ENCODE measurements at regions not wholly inside any gene's neighbourhood (a gene's known extent, or its start where the extent isn't known, plus 50 kb on each side); places are given as distances from the start of the nearest gene placed in this dataset.

DNA sequence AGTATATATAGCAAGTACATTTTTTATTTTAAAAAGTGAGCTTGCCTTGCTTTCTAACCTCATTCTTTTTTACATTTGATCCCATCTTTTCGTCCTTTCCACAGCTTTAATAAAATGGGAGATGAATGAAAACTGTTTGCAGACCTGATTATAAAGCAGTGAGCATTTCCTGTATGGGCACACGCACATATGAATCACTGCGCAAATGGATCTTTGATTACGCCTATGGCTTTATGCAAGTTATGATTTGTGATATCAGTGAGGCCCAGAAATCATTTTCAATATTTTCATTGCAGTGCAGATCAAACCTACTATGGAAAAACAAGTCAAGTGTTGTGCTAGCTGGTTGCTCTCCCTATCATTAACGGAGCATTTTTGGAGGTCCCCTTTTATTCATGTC lies 1073.0 kb downstream of the MAT2B start:
- H3K4me2 ChIP-seq (ENCODE audit: low read depth, low read length, poor library complexity, severe bottlenecking): no peak overlapping the region
- no peaks in the 10 kb centered on the region for H3K27me3 ChIP-seq (ENCODE audit: low read length)
- H3K9me3 ChIP-seq (ENCODE audit: insufficient read depth, low read length): no peaks in the 10 kb centered on the region
- H2AFZ ChIP-seq (ENCODE audit: low read depth, low read length, severe bottlenecking): no peak overlapping the region
- H3K79me2 ChIP-seq (ENCODE audit: insufficient read depth, low read length): no peaks in the 10 kb centered on the region
- H3K9ac ChIP-seq (ENCODE audit: low read length): no peak overlapping the region
- no peak overlapping the region for H3K27ac ChIP-seq (ENCODE audit: low read depth, low read length)
- no peaks in the 10 kb centered on the region for H3K36me3 ChIP-seq (ENCODE audit: low read length)
- no peak for TF ChIP-seq EZH2phosphoT487 (conservative IDR thresholded peaks at IDR 0.05; ENCODE audit: low read length)
- TF ChIP-seq, protein P1, sequence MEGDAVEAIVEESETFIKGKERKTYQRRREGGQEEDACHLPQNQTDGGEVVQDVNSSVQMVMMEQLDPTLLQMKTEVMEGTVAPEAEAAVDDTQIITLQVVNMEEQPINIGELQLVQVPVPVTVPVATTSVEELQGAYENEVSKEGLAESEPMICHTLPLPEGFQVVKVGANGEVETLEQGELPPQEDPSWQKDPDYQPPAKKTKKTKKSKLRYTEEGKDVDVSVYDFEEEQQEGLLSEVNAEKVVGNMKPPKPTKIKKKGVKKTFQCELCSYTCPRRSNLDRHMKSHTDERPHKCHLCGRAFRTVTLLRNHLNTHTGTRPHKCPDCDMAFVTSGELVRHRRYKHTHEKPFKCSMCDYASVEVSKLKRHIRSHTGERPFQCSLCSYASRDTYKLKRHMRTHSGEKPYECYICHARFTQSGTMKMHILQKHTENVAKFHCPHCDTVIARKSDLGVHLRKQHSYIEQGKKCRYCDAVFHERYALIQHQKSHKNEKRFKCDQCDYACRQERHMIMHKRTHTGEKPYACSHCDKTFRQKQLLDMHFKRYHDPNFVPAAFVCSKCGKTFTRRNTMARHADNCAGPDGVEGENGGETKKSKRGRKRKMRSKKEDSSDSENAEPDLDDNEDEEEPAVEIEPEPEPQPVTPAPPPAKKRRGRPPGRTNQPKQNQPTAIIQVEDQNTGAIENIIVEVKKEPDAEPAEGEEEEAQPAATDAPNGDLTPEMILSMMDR (IDR thresholded peaks at IDR 0.05; ENCODE audit: insufficient read depth, low read length, poor library complexity, severe bottlenecking): no peak
- no peaks in the 10 kb centered on the region for H3F3A ChIP-seq (ENCODE audit: insufficient read depth)
- no peak overlapping the region for H3K4me3 ChIP-seq (ENCODE audit: insufficient read depth, low read length, poor library complexity, severe bottlenecking)
- no peaks in the 10 kb centered on the region for H3K9me2 ChIP-seq (replicated peaks; ENCODE audit: insufficient read depth, low read length)
- H4K20me1 ChIP-seq (ENCODE audit: low read depth, low read length): no peaks in the 10 kb centered on the region

DNA sequence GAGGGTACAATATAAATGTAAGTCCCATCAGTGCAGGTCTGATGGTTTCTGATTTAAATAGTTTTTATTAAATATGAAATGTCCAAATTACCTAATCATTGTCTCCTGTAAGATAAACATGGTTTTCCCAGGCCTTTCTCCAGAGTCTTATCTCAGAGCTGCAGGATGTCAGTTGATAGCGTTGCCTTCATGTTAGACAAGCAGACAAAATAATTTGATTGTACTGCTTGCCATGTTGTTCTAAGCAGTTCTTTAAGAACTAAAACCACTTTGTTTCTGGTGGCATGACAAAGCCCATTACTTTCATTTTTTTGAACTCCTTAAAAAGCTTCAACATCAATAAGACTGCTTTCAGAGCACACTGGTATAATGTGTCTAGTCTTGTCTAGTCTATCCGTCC lies 1073.5 kb downstream of the MAT2B start:
- H3K27me3 ChIP-seq (ENCODE audit: low read length): no peaks in the 10 kb centered on the region
- TF ChIP-seq EZH2phosphoT487 (conservative IDR thresholded peaks at IDR 0.05; ENCODE audit: low read length): no peak
- TF ChIP-seq, protein P1 (IDR thresholded peaks at IDR 0.05; ENCODE audit: insufficient read depth, low read length, poor library complexity, severe bottlenecking): no peak
- no peak overlapping the region for H3K9ac ChIP-seq (ENCODE audit: low read length)
- no peaks in the 10 kb centered on the region for H4K20me1 ChIP-seq (ENCODE audit: low read depth, low read length)
- no peaks in the 10 kb centered on the region for H3F3A ChIP-seq (ENCODE audit: insufficient read depth)
- no peak overlapping the region for H3K27ac ChIP-seq (ENCODE audit: low read depth, low read length)
- no peak overlapping the region for H3K4me3 ChIP-seq (ENCODE audit: insufficient read depth, low read length, poor library complexity, severe bottlenecking)
- no peaks in the 10 kb centered on the region for H3K9me3 ChIP-seq (ENCODE audit: insufficient read depth, low read length)
- no peak overlapping the region for H3K4me2 ChIP-seq (ENCODE audit: low read depth, low read length, poor library complexity, severe bottlenecking)
- no peaks in the 10 kb centered on the region for H3K36me3 ChIP-seq (ENCODE audit: low read length)
- H3K9me2 ChIP-seq (replicated peaks; ENCODE audit: insufficient read depth, low read length): no peaks in the 10 kb centered on the region
- no peak overlapping the region for H2AFZ ChIP-seq (ENCODE audit: low read depth, low read length, severe bottlenecking)
- H3K79me2 ChIP-seq (ENCODE audit: insufficient read depth, low read length): no peaks in the 10 kb centered on the region

DNA sequence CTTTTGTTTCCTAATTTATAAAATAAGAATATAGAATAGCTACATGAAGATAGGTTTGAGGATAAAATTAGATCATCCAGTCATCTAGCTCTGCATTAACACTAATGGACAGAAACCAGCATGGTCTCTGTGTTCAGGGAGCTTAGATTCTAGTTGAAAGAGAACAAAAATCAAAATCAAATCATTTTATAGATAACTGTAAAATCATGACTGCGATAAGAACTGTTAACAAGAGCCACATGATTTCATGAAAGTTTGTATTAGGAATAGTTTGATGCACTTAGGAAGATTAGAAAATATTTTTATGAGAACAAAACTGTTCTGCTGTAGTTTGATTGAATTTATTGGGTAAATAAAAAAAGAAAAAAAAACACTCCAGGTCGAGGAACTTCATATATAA lies 1074.7 kb downstream of the MAT2B start:
- H3K27ac ChIP-seq (ENCODE audit: low read depth, low read length): no peak overlapping the region
- H2AFZ ChIP-seq (ENCODE audit: low read depth, low read length, severe bottlenecking): no peak overlapping the region
- H3K9me3 ChIP-seq (ENCODE audit: insufficient read depth, low read length): no peaks in the 10 kb centered on the region
- TF ChIP-seq EZH2phosphoT487 (conservative IDR thresholded peaks at IDR 0.05; ENCODE audit: low read length): no peak
- TF ChIP-seq, protein P1 (IDR thresholded peaks at IDR 0.05; ENCODE audit: insufficient read depth, low read length, poor library complexity, severe bottlenecking): no peak
- H3K4me2 ChIP-seq (ENCODE audit: low read depth, low read length, poor library complexity, severe bottlenecking): no peak overlapping the region
- H3K27me3 ChIP-seq (ENCODE audit: low read length): no peaks in the 10 kb centered on the region
- no peaks in the 10 kb centered on the region for H3K36me3 ChIP-seq (ENCODE audit: low read length)
- no peaks in the 10 kb centered on the region for H4K20me1 ChIP-seq (ENCODE audit: low read depth, low read length)
- H3K79me2 ChIP-seq (ENCODE audit: insufficient read depth, low read length): no peaks in the 10 kb centered on the region
- no peak overlapping the region for H3K4me3 ChIP-seq (ENCODE audit: insufficient read depth, low read length, poor library complexity, severe bottlenecking)
- H3K9me2 ChIP-seq (replicated peaks; ENCODE audit: insufficient read depth, low read length): no peaks in the 10 kb centered on the region
- no peak overlapping the region for H3K9ac ChIP-seq (ENCODE audit: low read length)
- H3F3A ChIP-seq (ENCODE audit: insufficient read depth): no peaks in the 10 kb centered on the region

All from SU-DHL-6 (cell line).